ENCODE measurements at regions not wholly inside any gene's neighbourhood (a gene's known extent, or its start where the extent isn't known, plus 50 kb on each side); places are given as distances from the start of the nearest gene placed in this dataset.
"Not testable (repeated sequence)": the region's sequence is repeated elsewhere in the genome, so short reads cannot be mapped to it uniquely, and the experiment has no call there.

GRCh38 chr6:121627761-121628160 lies 192.3 kb downstream of the GJA1 start:
- H3K4me2 ChIP-seq (ENCODE audit: low read length), result no peak overlapping the region
- no peaks in the 10 kb centered on the region for H3K9me3 ChIP-seq (ENCODE audit: low read length)

DNA sequence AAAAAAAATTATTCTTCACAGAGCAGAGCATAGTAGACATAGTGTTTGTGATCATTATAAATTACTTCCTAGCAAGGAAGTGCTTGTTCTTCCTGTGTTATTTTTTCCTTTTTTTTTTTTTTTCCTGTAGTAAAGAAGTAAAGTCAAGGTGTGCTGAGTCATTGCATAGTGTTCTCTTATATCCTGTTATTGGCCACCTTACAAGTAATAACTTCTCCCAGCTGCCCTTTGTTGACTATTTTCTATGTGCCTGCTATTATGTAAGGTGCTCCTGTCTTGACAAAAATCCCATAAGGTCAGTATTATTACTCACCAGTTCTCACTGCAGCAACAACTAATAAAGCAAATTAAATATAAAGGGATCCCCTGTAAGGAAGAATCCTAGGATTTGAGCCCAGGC lies 195.3 kb downstream of the GJA1 start:
- H3K36me3 ChIP-seq (ENCODE audit: insufficient read depth, low read length), result no peaks in the 10 kb centered on the region
- H4K20me1 ChIP-seq (ENCODE audit: insufficient read depth), result no peaks in the 10 kb centered on the region
- no peak overlapping the region for H3K27ac ChIP-seq (ENCODE audit: low read length)
- H3K4me3 ChIP-seq (ENCODE audit: low read length), result no peak overlapping the region
- no peak overlapping the region for H3K4me2 ChIP-seq (ENCODE audit: low read length)
- H3K9me2 ChIP-seq (ENCODE audit: insufficient read depth, low read length), result no peaks in the 10 kb centered on the region
- H2AFZ ChIP-seq (ENCODE audit: low read depth, low read length), result no peak overlapping the region
- H3K79me2 ChIP-seq (replicated peaks; ENCODE audit: insufficient read depth, low read length), result no peaks in the 10 kb centered on the region
- H3K9ac ChIP-seq (ENCODE audit: low read length), result no peak overlapping the region
- TF ChIP-seq, protein P1, sequence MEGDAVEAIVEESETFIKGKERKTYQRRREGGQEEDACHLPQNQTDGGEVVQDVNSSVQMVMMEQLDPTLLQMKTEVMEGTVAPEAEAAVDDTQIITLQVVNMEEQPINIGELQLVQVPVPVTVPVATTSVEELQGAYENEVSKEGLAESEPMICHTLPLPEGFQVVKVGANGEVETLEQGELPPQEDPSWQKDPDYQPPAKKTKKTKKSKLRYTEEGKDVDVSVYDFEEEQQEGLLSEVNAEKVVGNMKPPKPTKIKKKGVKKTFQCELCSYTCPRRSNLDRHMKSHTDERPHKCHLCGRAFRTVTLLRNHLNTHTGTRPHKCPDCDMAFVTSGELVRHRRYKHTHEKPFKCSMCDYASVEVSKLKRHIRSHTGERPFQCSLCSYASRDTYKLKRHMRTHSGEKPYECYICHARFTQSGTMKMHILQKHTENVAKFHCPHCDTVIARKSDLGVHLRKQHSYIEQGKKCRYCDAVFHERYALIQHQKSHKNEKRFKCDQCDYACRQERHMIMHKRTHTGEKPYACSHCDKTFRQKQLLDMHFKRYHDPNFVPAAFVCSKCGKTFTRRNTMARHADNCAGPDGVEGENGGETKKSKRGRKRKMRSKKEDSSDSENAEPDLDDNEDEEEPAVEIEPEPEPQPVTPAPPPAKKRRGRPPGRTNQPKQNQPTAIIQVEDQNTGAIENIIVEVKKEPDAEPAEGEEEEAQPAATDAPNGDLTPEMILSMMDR (IDR thresholded peaks at IDR 0.05; ENCODE audit: poor library complexity, severe bottlenecking), result no peak
- TF ChIP-seq EP300 (conservative IDR thresholded peaks at IDR 0.05; ENCODE audit: poor library complexity, severe bottlenecking) (no peak), EZH2 (IDR thresholded peaks at IDR 0.05; ENCODE audit: borderline replicate concordance, insufficient read depth, low read length, poor library complexity, severe bottlenecking) (no peak), TAF1 (IDR thresholded peaks at IDR 0.05; ENCODE audit: low read depth) (no peak), RAD21 (conservative IDR thresholded peaks at IDR 0.05) (no peak), MXI1 (conservative IDR thresholded peaks at IDR 0.05; ENCODE audit: poor library complexity, severe bottlenecking) (no peak), SMC3 (conservative IDR thresholded peaks at IDR 0.05; ENCODE audit: poor library complexity) (no peak), POLR2AphosphoS5 (IDR thresholded peaks at IDR 0.05) (no peak)
- TF ChIP-seq, protein P2, sequence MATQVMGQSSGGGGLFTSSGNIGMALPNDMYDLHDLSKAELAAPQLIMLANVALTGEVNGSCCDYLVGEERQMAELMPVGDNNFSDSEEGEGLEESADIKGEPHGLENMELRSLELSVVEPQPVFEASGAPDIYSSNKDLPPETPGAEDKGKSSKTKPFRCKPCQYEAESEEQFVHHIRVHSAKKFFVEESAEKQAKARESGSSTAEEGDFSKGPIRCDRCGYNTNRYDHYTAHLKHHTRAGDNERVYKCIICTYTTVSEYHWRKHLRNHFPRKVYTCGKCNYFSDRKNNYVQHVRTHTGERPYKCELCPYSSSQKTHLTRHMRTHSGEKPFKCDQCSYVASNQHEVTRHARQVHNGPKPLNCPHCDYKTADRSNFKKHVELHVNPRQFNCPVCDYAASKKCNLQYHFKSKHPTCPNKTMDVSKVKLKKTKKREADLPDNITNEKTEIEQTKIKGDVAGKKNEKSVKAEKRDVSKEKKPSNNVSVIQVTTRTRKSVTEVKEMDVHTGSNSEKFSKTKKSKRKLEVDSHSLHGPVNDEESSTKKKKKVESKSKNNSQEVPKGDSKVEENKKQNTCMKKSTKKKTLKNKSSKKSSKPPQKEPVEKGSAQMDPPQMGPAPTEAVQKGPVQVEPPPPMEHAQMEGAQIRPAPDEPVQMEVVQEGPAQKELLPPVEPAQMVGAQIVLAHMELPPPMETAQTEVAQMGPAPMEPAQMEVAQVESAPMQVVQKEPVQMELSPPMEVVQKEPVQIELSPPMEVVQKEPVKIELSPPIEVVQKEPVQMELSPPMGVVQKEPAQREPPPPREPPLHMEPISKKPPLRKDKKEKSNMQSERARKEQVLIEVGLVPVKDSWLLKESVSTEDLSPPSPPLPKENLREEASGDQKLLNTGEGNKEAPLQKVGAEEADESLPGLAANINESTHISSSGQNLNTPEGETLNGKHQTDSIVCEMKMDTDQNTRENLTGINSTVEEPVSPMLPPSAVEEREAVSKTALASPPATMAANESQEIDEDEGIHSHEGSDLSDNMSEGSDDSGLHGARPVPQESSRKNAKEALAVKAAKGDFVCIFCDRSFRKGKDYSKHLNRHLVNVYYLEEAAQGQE (IDR thresholded peaks at IDR 0.05; ENCODE audit: borderline replicate concordance), result no peak
- H3F3A ChIP-seq (ENCODE audit: insufficient read depth, low read length, poor library complexity, severe bottlenecking), result no peaks in the 10 kb centered on the region
- H3K9me3 ChIP-seq (ENCODE audit: low read length), result no peaks in the 10 kb centered on the region
- H3K27me3 ChIP-seq (ENCODE audit: insufficient read depth, low read depth, low read length), result no peaks in the 10 kb centered on the region

More at GRCh38 chr6:121627761-121628160, 192.3 kb downstream of the GJA1 start:
- Histone ChIP-seq H4K20me1 (ENCODE audit: insufficient read depth) (no peaks in the 10 kb centered on the region), H3K27me3 (ENCODE audit: insufficient read depth, low read depth, low read length) (no peaks in the 10 kb centered on the region), H3F3A (ENCODE audit: insufficient read depth, low read length, poor library complexity, severe bottlenecking) (no peaks in the 10 kb centered on the region), H3K36me3 (ENCODE audit: insufficient read depth, low read length) (no peaks in the 10 kb centered on the region), H2AFZ (ENCODE audit: low read depth, low read length) (no peak overlapping the region), H3K9ac (ENCODE audit: low read length) (no peak overlapping the region), H3K9me2 (ENCODE audit: insufficient read depth, low read length) (no peaks in the 10 kb centered on the region), H3K27ac (ENCODE audit: low read length) (no peak overlapping the region), H3K79me2 (replicated peaks; ENCODE audit: insufficient read depth, low read length) (no peaks in the 10 kb centered on the region), H3K4me3 (ENCODE audit: low read length) (no peak overlapping the region)
- TF ChIP-seq, protein P2 (IDR thresholded peaks at IDR 0.05; ENCODE audit: borderline replicate concordance), result no peak
- no peak for TF ChIP-seq TAF1 (IDR thresholded peaks at IDR 0.05; ENCODE audit: low read depth)
- no peak for TF ChIP-seq EP300 (conservative IDR thresholded peaks at IDR 0.05; ENCODE audit: poor library complexity, severe bottlenecking)
- TF ChIP-seq EZH2 (IDR thresholded peaks at IDR 0.05; ENCODE audit: borderline replicate concordance, insufficient read depth, low read length, poor library complexity, severe bottlenecking), result no peak
- no peak for TF ChIP-seq SMC3 (conservative IDR thresholded peaks at IDR 0.05; ENCODE audit: poor library complexity)
- TF ChIP-seq, protein P1 (IDR thresholded peaks at IDR 0.05; ENCODE audit: poor library complexity, severe bottlenecking), result no peak

DNA sequence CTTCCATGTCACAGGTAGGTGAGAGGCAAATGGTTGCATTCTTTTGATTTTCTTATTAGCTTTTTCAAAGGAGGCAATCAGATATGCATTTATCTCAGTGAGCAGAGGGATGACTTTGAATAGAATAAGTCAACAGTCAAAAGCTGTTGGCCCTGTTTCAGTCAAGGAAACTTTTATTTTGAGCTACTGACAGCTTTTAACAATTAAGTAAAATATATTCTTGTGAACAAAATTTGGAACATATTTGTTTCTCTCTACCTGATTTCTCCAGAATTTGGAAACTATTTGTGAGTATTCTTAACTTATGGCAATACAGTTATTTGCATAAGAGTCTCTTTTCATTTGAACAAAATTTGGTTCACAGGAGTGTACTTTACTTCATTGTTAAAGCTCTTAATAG lies 196.3 kb downstream of the GJA1 start:
- H3K79me2 ChIP-seq (replicated peaks; ENCODE audit: insufficient read depth, low read length); H3K4me3 ChIP-seq (ENCODE audit: low read length); H3K27me3 ChIP-seq (ENCODE audit: insufficient read depth, low read depth, low read length); H3K9ac ChIP-seq (ENCODE audit: low read length); H3K9me3 ChIP-seq (ENCODE audit: low read length); H2AFZ ChIP-seq (ENCODE audit: low read depth, low read length); H3K9me2 ChIP-seq (ENCODE audit: insufficient read depth, low read length); H3K4me2 ChIP-seq (ENCODE audit: low read length); H3K36me3 ChIP-seq (ENCODE audit: insufficient read depth, low read length); H4K20me1 ChIP-seq (ENCODE audit: insufficient read depth); H3F3A ChIP-seq (ENCODE audit: insufficient read depth, low read length, poor library complexity, severe bottlenecking); H3K27ac ChIP-seq (ENCODE audit: low read length): not testable (repeated sequence)
